Neural progenitor cell (in vitro differentiated cells): ENCODE measurements at regions not wholly inside any gene's neighbourhood (a gene's known extent, or its start where the extent isn't known, plus 50 kb on each side); places are given as distances from the start of the nearest gene placed in this dataset.

Source experiments
- EZH2 ChIP-seq: fragments of 200-600 bp; sonication (generic); IDR thresholded peaks from 2 replicates; pipeline ENCODE4 v1.6.1; 2017; ENCODE audit warnings: antibody characterized with exemption, mild to moderate bottlenecking, moderate library complexity
- EZH2phosphoT487 ChIP-seq: fragments of 200-600 bp; sonication (generic); IDR thresholded peaks from 2 replicates; pipeline ENCODE4 v1.6.1; 2017; ENCODE audit warnings: antibody characterized with exemption
- TF ChIP-seq, protein P1 (sequence below): fragments of 200-600 bp; sonication (generic); IDR thresholded peaks from 2 replicates; pipeline ENCODE4 v1.5.1; 2017; ENCODE audit warnings: antibody characterized with exemption, mild to moderate bottlenecking

DNA sequence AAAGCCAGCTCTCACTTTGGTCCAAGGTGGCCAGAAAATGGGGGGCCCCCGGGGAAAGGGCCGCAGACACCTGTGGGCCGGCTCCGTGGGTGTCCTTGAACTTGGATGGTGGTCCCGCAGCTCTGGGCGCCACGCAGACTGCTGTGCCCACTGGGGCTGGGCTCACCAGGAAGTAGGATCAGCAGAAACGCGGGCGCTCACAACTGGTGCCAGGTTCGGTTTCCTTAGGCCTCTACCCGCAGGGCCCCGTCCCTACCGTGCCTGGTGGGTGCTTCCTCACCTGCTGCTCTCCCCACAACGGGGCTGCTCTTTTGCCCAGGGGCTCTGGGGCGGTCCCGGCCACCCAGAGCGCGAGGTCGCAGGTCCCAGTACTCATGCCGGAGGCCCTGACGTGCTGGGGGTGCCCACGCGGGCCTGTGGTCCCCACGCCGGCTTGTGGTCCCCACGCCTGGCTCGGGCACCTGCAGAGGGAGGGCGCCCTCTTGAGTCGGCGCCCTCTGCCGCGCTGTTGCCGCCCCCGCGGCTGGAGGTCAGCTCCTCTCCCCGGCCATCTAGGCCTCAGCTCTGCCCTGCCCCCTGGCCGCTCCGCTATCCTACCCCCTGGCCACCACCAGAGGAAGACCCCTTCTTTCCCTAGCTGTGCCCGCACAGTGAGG, 1303.6 kb downstream of the UQCRFS1 start:
- TF ChIP-seq, protein P1, sequence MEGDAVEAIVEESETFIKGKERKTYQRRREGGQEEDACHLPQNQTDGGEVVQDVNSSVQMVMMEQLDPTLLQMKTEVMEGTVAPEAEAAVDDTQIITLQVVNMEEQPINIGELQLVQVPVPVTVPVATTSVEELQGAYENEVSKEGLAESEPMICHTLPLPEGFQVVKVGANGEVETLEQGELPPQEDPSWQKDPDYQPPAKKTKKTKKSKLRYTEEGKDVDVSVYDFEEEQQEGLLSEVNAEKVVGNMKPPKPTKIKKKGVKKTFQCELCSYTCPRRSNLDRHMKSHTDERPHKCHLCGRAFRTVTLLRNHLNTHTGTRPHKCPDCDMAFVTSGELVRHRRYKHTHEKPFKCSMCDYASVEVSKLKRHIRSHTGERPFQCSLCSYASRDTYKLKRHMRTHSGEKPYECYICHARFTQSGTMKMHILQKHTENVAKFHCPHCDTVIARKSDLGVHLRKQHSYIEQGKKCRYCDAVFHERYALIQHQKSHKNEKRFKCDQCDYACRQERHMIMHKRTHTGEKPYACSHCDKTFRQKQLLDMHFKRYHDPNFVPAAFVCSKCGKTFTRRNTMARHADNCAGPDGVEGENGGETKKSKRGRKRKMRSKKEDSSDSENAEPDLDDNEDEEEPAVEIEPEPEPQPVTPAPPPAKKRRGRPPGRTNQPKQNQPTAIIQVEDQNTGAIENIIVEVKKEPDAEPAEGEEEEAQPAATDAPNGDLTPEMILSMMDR: no peak
- TF ChIP-seq EZH2phosphoT487: no peak
- no peak for TF ChIP-seq EZH2
